EL (cell line): ENCODE measurements at regions not wholly inside any gene's neighbourhood (a gene's known extent, or its start where the extent isn't known, plus 50 kb on each side); places are given as distances from the start of the nearest gene placed in this dataset.
A peak's percentile ranks its signal among the peaks of the same experiment; 100 is the strongest.

Experiments
- DNase-seq: peaks from one replicate; pipeline ENCODE4 v3.0.0-alpha.2; 2016

GRCh38 chr5:167447466-167448375 is 843.7 kb upstream of the WWC1 start:
- no peak for DNase-seq

- no peak for DNase-seq
These were observed 843.1 kb upstream of the WWC1 start for GRCh38 chr5:167448376-167448775.

- DNase-seq, result peak; percentile 1
These were observed 840.4 kb upstream of the WWC1 start for GRCh38 chr5:167451076-167451475.

GRCh38 chr5:167452136-167452535 is 839.3 kb upstream of the WWC1 start:
- DNase-seq, result peak; percentile 1

GRCh38 chr5:167453246-167454030 is 838.0 kb upstream of the WWC1 start:
- peak; percentile 5 for DNase-seq

GRCh38 chr5:167458412-167458811 is 833.0 kb upstream of the WWC1 start:
- no peak for DNase-seq

GRCh38 chr5:167460449-167461020 is 830.9 kb upstream of the WWC1 start:
- no peak for DNase-seq

- no peak for DNase-seq
These were observed 827.5 kb upstream of the WWC1 start for GRCh38 chr5:167463939-167464338.

- DNase-seq, result no peak
These were observed 824.5 kb upstream of the WWC1 start for GRCh38 chr5:167466992-167467391.

GRCh38 chr5:167472566-167473108 is 818.8 kb upstream of the WWC1 start:
- no peak for DNase-seq

GRCh38 chr5:167478188-167478587 is 813.3 kb upstream of the WWC1 start:
- no peak for DNase-seq

GRCh38 chr5:167479779-167480178 is 811.7 kb upstream of the WWC1 start:
- no peak for DNase-seq

GRCh38 chr5:167481345-167481744 is 810.1 kb upstream of the WWC1 start:
- no peak for DNase-seq

GRCh38 chr5:167482555-167482954 is 808.9 kb upstream of the WWC1 start:
- no peak for DNase-seq

- DNase-seq, result no peak
These were observed 806.2 kb upstream of the WWC1 start for GRCh38 chr5:167485061-167485774.

GRCh38 chr5:167488371-167488770 is 803.1 kb upstream of the WWC1 start:
- peak; percentile 1 for DNase-seq

- peak; percentile 0 for DNase-seq
These were observed 802.2 kb upstream of the WWC1 start for GRCh38 chr5:167489202-167489601.

- DNase-seq, result no peak
These were observed 787.3 kb upstream of the WWC1 start for GRCh38 chr5:167503926-167504720.

- no peak for DNase-seq
These were observed 783.8 kb upstream of the WWC1 start for GRCh38 chr5:167507463-167508233.

GRCh38 chr5:167509076-167509475 is 782.4 kb upstream of the WWC1 start:
- DNase-seq, result no peak

GRCh38 chr5:167511276-167511675 is 780.2 kb upstream of the WWC1 start:
- no peak for DNase-seq
